ENCODE measurements at regions not wholly inside any gene's neighbourhood (a gene's known extent, or its start where the extent isn't known, plus 50 kb on each side); places are given as distances from the start of the nearest gene placed in this dataset.

DNA sequence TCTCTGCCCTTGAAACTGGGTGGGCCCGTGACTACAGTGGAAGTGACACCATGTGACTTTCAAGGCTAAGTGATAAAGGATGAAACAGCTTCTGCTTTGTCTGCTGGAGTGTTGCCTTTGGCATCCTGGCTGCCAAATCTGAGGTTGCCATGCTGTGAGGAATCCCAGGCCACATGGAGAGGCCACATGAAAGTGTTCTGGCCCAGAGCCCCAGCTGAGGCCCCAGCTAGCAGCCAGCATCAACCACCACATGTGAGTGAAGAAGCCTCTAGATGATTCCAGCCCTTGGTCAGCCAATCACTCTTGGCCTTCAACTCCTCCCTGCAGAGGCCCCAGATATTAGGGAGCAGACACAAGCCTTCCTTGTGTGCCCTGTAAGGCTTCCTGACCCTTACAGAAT, 94.4 kb upstream of the BCOR start:
- TF ChIP-seq POLR2A (IDR thresholded peaks at IDR 0.05; ENCODE audit: low read depth) (no peak), POLR2AphosphoS5 (IDR thresholded peaks at IDR 0.05) (no peak)
- TF ChIP-seq, protein P1, sequence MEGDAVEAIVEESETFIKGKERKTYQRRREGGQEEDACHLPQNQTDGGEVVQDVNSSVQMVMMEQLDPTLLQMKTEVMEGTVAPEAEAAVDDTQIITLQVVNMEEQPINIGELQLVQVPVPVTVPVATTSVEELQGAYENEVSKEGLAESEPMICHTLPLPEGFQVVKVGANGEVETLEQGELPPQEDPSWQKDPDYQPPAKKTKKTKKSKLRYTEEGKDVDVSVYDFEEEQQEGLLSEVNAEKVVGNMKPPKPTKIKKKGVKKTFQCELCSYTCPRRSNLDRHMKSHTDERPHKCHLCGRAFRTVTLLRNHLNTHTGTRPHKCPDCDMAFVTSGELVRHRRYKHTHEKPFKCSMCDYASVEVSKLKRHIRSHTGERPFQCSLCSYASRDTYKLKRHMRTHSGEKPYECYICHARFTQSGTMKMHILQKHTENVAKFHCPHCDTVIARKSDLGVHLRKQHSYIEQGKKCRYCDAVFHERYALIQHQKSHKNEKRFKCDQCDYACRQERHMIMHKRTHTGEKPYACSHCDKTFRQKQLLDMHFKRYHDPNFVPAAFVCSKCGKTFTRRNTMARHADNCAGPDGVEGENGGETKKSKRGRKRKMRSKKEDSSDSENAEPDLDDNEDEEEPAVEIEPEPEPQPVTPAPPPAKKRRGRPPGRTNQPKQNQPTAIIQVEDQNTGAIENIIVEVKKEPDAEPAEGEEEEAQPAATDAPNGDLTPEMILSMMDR (IDR thresholded peaks at IDR 0.05): no peak

Measured in esophagus muscularis mucosa (tissue), 3 donors.